CD14-positive monocyte (primary cell): ENCODE measurements at regions not wholly inside any gene's neighbourhood (a gene's known extent, or its start where the extent isn't known, plus 50 kb on each side); places are given as distances from the start of the nearest gene placed in this dataset. TPM values are rescaled to one million over a fixed set of nuclear protein-coding genes. Genes with fewer than 3 reads are reported as not detected.

Experiments used
- DNase-seq, 3 donors: peaks; one replicate each; pipeline ENCODE4 v3.0.0-alpha.2; 2011 to 2022
- H2AFZ ChIP-seq: 2 replicates; pipeline ENCODE4 v1.6.0; 2012; ENCODE audit warnings: mild to moderate bottlenecking, low read depth, low read length, inconsistent platforms; ENCODE audit not compliant: insufficient read depth, poor library complexity, severe bottlenecking
- H3K27ac ChIP-seq, 2 donors: 1 replicate in 1 of 2; 2 replicates in 1 of 2; pipeline ENCODE4 v1.5.1; 2012 to 2013; ENCODE audit warnings: low read length in 2 of 2, control low read depth in 1 of 2, inconsistent platforms in 1 of 2, low read depth in 1 of 2, mild to moderate bottlenecking in 1 of 2
- H3K27me3 ChIP-seq, 2 donors: one replicate each; pipeline versions ENCODE4 v1.6.0 to v1.6.1; 2011 to 2013; ENCODE audit warnings: low read length in 2 of 2; ENCODE audit not compliant: control insufficient read depth in 2 of 2, insufficient read depth in 2 of 2
- H3K36me3 ChIP-seq, 2 donors: replicated peaks in 1 of 2; 1 replicate in 1 of 2; 2 replicates in 1 of 2; pipeline versions ENCODE4 v1.5.1 to v1.6.1; 2012 to 2013; ENCODE audit warnings: low read length in 2 of 2, control low read depth in 1 of 2, inconsistent platforms in 1 of 2, mild to moderate bottlenecking in 1 of 2; ENCODE audit not compliant: insufficient read depth in 2 of 2, control insufficient read depth in 1 of 2
- H3K4me1 ChIP-seq, 2 donors: 1 replicate in 1 of 2; 2 replicates in 1 of 2; pipeline versions ENCODE4 v1.5.1 to v1.6.1; 2012 to 2013; ENCODE audit warnings: low read length in 2 of 2, control low read depth in 1 of 2, inconsistent platforms in 1 of 2, mild to moderate bottlenecking in 1 of 2, moderate library complexity in 1 of 2; ENCODE audit not compliant: insufficient read depth in 2 of 2, control insufficient read depth in 1 of 2
- H3K4me2 ChIP-seq: replicated peaks from 2 replicates; pipeline ENCODE3; 2012; ENCODE audit warnings: low read length, moderate library complexity, mild to moderate bottlenecking; ENCODE audit not compliant: poor library complexity, severe bottlenecking; ENCODE audit errors: extremely low read depth
- H3K4me3 ChIP-seq, 3 experiments: fragments of 200-600 bp in 1 of 3; sonication (generic) in 1 of 3; replicated peaks in 1 of 3; 1 replicate in 2 of 3; 2 replicates in 1 of 3; pipeline ENCODE4 v1.5.1; 2011 to 2013; ENCODE audit warnings: low read length in 3 of 3, mild to moderate bottlenecking in 3 of 3, control low read depth in 2 of 3, low read depth in 2 of 3, inconsistent platforms in 1 of 3, moderate library complexity in 1 of 3
- H3K79me2 ChIP-seq: 2 replicates; pipeline ENCODE4 v1.6.0; 2012; ENCODE audit warnings: mild to moderate bottlenecking, control low read depth, inconsistent platforms, low read length, moderate library complexity; ENCODE audit not compliant: insufficient read depth
- H3K9ac ChIP-seq: 2 replicates; pipeline ENCODE4 v1.6.0; 2017; ENCODE audit warnings: low read length, mild to moderate bottlenecking; ENCODE audit not compliant: insufficient read depth, poor library complexity, severe bottlenecking
- H3K9me3 ChIP-seq, 2 donors: replicated peaks in 1 of 2; 1 replicate in 1 of 2; 2 replicates in 1 of 2; pipeline versions ENCODE4 v1.5.1 to v1.6.1; 2012 to 2013; ENCODE audit warnings: low read length in 2 of 2, control low read depth in 1 of 2; ENCODE audit not compliant: control insufficient read depth in 1 of 2, insufficient read depth in 1 of 2
- H4K20me1 ChIP-seq: 2 replicates; pipeline ENCODE4 v1.6.0; 2012; ENCODE audit warnings: mild to moderate bottlenecking, low read length, control low read depth, moderate library complexity; ENCODE audit not compliant: insufficient read depth
- H3K27ac Mint-ChIP-seq, 7 donors: one replicate each; pipeline ENCODE4 v1.8.0; 2020; ENCODE audit warnings: mild to moderate bottlenecking in 7 of 7, mixed read lengths in 7 of 7, moderate library complexity in 6 of 7, inconsistent platforms in 2 of 7
- H3K27me3 Mint-ChIP-seq, 3 donors: one replicate each; pipeline ENCODE4 v1.8.0; 2021 to 2022; ENCODE audit warnings: low read depth in 3 of 3, mild to moderate bottlenecking in 3 of 3, mixed read lengths in 3 of 3, moderate library complexity in 3 of 3, inconsistent platforms in 1 of 3
- H3K36me3 Mint-ChIP-seq, 2 donors: one replicate each; pipeline ENCODE4 v1.8.0; 2020; ENCODE audit warnings: mixed read lengths in 2 of 2, inconsistent platforms in 1 of 2, mild to moderate bottlenecking in 1 of 2
- H3K4me1 Mint-ChIP-seq: one replicate; pipeline ENCODE4 v1.8.0; 2020; ENCODE audit warnings: mild to moderate bottlenecking, mixed read lengths
- H3K4me3 Mint-ChIP-seq, 2 donors: one replicate each; pipeline ENCODE4 v1.8.0; 2020; ENCODE audit warnings: mild to moderate bottlenecking in 2 of 2, mixed read lengths in 2 of 2, moderate library complexity in 1 of 2
- H3K9me3 Mint-ChIP-seq, 7 donors: one replicate each; pipeline ENCODE4 v1.8.0; 2020 to 2022; ENCODE audit warnings: mixed read lengths in 7 of 7, mild to moderate bottlenecking in 6 of 7, moderate library complexity in 6 of 7, inconsistent platforms in 2 of 7
- WGBS: methylation state at CpG from one replicate; pipeline ENCODE4 v1.1.5; 2013; ENCODE audit warnings: missing lambda C conversion rate; ENCODE audit not compliant: insufficient coverage; 5-methylcytosine and 5-hydroxymethylcytosine counted together
- intact Hi-C, 2 donors: fragments of 100-400 bp; cut with micrococcal nuclease; formaldehyde crosslinking; loops; one replicate each; pipeline versions ENCODE4 v1.15.0 to v1.15.1; 2023
- small RNA-seq: library from RNA; depleted of rRNA; stranded (forward); fragments of <200 nt; gene quantifications from one replicate; pipeline ENCODE3, GENCODE V24; 2012; ENCODE audit warnings: low read depth; ENCODE audit not compliant: insufficient read length
- TF ChIP-seq, protein P1 (sequence below): fragments of 200-600 bp; IDR thresholded peaks from one replicate; pipeline ENCODE4 v1.8.0; 2022; ENCODE audit warnings: antibody characterized with exemption, mild to moderate bottlenecking

- H3K9me3 Mint-ChIP-seq = peaks cover 0 to 4% (median 0%) of the 10 kb centered on the region in 7 donors
- H3K9me3 ChIP-seq = no peaks in the 10 kb centered on the region
- no peak overlapping the region for H3K27ac Mint-ChIP-seq
- H3K36me3 Mint-ChIP-seq = no peaks in the 10 kb centered on the region
- DNase-seq = no peak
- TF ChIP-seq, protein P1, sequence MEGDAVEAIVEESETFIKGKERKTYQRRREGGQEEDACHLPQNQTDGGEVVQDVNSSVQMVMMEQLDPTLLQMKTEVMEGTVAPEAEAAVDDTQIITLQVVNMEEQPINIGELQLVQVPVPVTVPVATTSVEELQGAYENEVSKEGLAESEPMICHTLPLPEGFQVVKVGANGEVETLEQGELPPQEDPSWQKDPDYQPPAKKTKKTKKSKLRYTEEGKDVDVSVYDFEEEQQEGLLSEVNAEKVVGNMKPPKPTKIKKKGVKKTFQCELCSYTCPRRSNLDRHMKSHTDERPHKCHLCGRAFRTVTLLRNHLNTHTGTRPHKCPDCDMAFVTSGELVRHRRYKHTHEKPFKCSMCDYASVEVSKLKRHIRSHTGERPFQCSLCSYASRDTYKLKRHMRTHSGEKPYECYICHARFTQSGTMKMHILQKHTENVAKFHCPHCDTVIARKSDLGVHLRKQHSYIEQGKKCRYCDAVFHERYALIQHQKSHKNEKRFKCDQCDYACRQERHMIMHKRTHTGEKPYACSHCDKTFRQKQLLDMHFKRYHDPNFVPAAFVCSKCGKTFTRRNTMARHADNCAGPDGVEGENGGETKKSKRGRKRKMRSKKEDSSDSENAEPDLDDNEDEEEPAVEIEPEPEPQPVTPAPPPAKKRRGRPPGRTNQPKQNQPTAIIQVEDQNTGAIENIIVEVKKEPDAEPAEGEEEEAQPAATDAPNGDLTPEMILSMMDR = no peak
- intact Hi-C loops = no loop called here
- H3K4me3 Mint-ChIP-seq = no peak overlapping the region
- no peak overlapping the region for H2AFZ ChIP-seq
- H3K27me3 Mint-ChIP-seq = peaks cover 2 to 10% (median 6%) of the 10 kb centered on the region in 3 donors
- H3K9ac ChIP-seq = no peak overlapping the region
- H3K36me3 ChIP-seq = no peaks in the 10 kb centered on the region
- no peak overlapping the region for H3K27ac ChIP-seq
- peaks cover 5% of the 10 kb centered on the region for H3K4me1 Mint-ChIP-seq
- no peaks in the 10 kb centered on the region for H3K79me2 ChIP-seq
- no peaks in the 10 kb centered on the region for H4K20me1 ChIP-seq
- H3K4me3 ChIP-seq = no peak overlapping the region
- H3K27me3 ChIP-seq = peaks cover 4 to 15% of the 10 kb centered on the region in 2 donors
- WGBS = no CpG with 5 or more reads among the region's 8 CpGs
- no peak overlapping the region for H3K4me2 ChIP-seq
- H3K4me1 ChIP-seq = no peaks in the 10 kb centered on the region
These were observed 50.4 kb upstream of the CCDC160 start for GRCh38 chrX:134186362-134187121.

Small RNA genes lying in the stretch of these regions (small RNA-seq; reads per million reads assigned to genes)
- gene RF00019 = not detected
- not detected for gene TIMM8BP2
